ENCODE measurements at regions not wholly inside any gene's neighbourhood (a gene's known extent, or its start where the extent isn't known, plus 50 kb on each side); places are given as distances from the start of the nearest gene placed in this dataset.

GRCh38 chr5:96530901-96531300 lies 97.9 kb upstream of the PCSK1 start:
- Histone ChIP-seq H3K27me3 (no peaks in the 10 kb centered on the region), H3K27ac (no peak overlapping the region), H3K4me3 (no peak overlapping the region), H3K4me1 (ENCODE audit: low read depth) (no peaks in the 10 kb centered on the region), H3K36me3 (no peaks in the 10 kb centered on the region), H3K9me3 (ENCODE audit: low read depth) (no peaks in the 10 kb centered on the region)
- no peak for TF ChIP-seq CTCF (IDR thresholded peaks at IDR 0.05; ENCODE audit: low read depth, low read length)
- DNase-seq (ENCODE audit: low read depth in 1 of 2, low spot score in 1 of 2), result no peak

GRCh38 chr5:96533371-96533770 lies 100.3 kb upstream of the PCSK1 start:
- H3K27me3 ChIP-seq, result no peaks in the 10 kb centered on the region
- H3K36me3 ChIP-seq, result no peaks in the 10 kb centered on the region
- no peaks in the 10 kb centered on the region for H3K9me3 ChIP-seq (ENCODE audit: low read depth)
- DNase-seq (ENCODE audit: low read depth in 1 of 2, low spot score in 1 of 2), result no peak
- no peak overlapping the region for H3K27ac ChIP-seq
- H3K4me3 ChIP-seq, result no peak overlapping the region
- no peak for TF ChIP-seq CTCF (IDR thresholded peaks at IDR 0.05; ENCODE audit: low read depth, low read length)
- no peaks in the 10 kb centered on the region for H3K4me1 ChIP-seq (ENCODE audit: low read depth)

- H3K27me3 ChIP-seq, result no peaks in the 10 kb centered on the region
- peak in 1 of 2 donors; percentile 90 for DNase-seq (ENCODE audit: low read depth in 1 of 2, low spot score in 1 of 2)
Measured at GRCh38 chr5:96537386-96537785, 104.3 kb upstream of the PCSK1 start.

GRCh38 chr5:96538808-96539250 lies 105.8 kb upstream of the PCSK1 start:
- H3K9me3 ChIP-seq (ENCODE audit: low read depth), result no peaks in the 10 kb centered on the region
- no peaks in the 10 kb centered on the region for H3K27me3 ChIP-seq
- no peak overlapping the region for H3K27ac ChIP-seq
- no peak for TF ChIP-seq CTCF (IDR thresholded peaks at IDR 0.05; ENCODE audit: low read depth, low read length)
- H3K36me3 ChIP-seq, result no peaks in the 10 kb centered on the region
- no peak for DNase-seq (ENCODE audit: low read depth in 1 of 2, low spot score in 1 of 2)
- H3K4me1 ChIP-seq (ENCODE audit: low read depth), result no peaks in the 10 kb centered on the region
- no peak overlapping the region for H3K4me3 ChIP-seq

More at GRCh38 chr5:96537386-96537785, 104.3 kb upstream of the PCSK1 start:
- Histone ChIP-seq H3K4me1 (ENCODE audit: low read depth) (no peaks in the 10 kb centered on the region), H3K27ac (no peak overlapping the region), H3K36me3 (no peaks in the 10 kb centered on the region), H3K9me3 (ENCODE audit: low read depth) (no peaks in the 10 kb centered on the region), H3K4me3 (no peak overlapping the region)
- no peak for TF ChIP-seq CTCF (IDR thresholded peaks at IDR 0.05; ENCODE audit: low read depth, low read length)

- Histone ChIP-seq H3K27ac (no peak overlapping the region), H3K9me3 (ENCODE audit: low read depth) (no peaks in the 10 kb centered on the region), H3K4me1 (ENCODE audit: low read depth) (no peaks in the 10 kb centered on the region), H3K27me3 (no peaks in the 10 kb centered on the region), H3K36me3 (no peaks in the 10 kb centered on the region), H3K4me3 (no peak overlapping the region)
- TF ChIP-seq CTCF (IDR thresholded peaks at IDR 0.05; ENCODE audit: low read depth, low read length), result no peak
- DNase-seq (ENCODE audit: low read depth in 1 of 2, low spot score in 1 of 2), result no peak
Measured at GRCh38 chr5:96546120-96546519, 113.1 kb upstream of the PCSK1 start.

- H3K4me1 ChIP-seq (ENCODE audit: low read depth), result no peaks in the 10 kb centered on the region
- H3K27me3 ChIP-seq, result no peaks in the 10 kb centered on the region
- no peaks in the 10 kb centered on the region for H3K9me3 ChIP-seq (ENCODE audit: low read depth)
- no peak for DNase-seq (ENCODE audit: low read depth in 1 of 2, low spot score in 1 of 2)
- no peak overlapping the region for H3K27ac ChIP-seq
- H3K4me3 ChIP-seq, result no peak overlapping the region
- TF ChIP-seq CTCF (IDR thresholded peaks at IDR 0.05; ENCODE audit: low read depth, low read length), result no peak
- no peaks in the 10 kb centered on the region for H3K36me3 ChIP-seq
Measured at GRCh38 chr5:96547486-96547885, 114.4 kb upstream of the PCSK1 start.
